ENCODE measurements at regions not wholly inside any gene's neighbourhood (a gene's known extent, or its start where the extent isn't known, plus 50 kb on each side); places are given as distances from the start of the nearest gene placed in this dataset.
A peak's percentile ranks its signal among the peaks of the same experiment; 100 is the strongest.

DNA sequence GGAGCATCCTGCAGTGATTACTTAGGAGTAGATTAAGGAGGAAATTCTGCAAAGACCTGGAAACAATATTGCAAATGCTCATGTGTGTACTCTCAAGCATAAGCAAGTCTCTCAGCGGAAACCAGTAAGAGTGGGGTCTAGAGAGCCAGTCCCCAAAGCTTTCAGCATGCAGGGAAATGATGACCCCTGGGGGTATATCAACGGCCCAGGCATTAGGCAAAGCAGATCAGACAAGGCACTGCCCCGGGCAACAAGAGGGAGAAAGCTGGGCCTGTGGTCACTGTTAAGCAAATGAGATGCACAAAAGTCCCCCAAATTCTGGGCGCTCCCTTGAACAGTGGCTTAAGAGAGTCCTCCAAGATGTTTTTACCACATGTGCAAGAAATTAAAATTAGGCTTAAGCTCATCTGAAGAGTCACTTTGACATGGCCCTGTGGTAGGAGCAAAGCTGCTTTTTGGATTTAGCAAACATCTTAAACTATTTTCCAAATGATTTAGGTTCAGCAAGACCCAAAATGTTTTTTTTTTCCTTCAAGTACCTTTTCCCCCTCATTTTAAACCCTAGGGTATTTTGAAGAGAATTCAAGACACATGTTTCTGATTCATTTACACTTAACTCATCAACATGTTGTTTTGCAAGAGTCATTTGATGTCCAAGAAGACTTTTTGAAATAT, 457.1 kb upstream of the TBX3 start:
- TF ChIP-seq, protein P1, sequence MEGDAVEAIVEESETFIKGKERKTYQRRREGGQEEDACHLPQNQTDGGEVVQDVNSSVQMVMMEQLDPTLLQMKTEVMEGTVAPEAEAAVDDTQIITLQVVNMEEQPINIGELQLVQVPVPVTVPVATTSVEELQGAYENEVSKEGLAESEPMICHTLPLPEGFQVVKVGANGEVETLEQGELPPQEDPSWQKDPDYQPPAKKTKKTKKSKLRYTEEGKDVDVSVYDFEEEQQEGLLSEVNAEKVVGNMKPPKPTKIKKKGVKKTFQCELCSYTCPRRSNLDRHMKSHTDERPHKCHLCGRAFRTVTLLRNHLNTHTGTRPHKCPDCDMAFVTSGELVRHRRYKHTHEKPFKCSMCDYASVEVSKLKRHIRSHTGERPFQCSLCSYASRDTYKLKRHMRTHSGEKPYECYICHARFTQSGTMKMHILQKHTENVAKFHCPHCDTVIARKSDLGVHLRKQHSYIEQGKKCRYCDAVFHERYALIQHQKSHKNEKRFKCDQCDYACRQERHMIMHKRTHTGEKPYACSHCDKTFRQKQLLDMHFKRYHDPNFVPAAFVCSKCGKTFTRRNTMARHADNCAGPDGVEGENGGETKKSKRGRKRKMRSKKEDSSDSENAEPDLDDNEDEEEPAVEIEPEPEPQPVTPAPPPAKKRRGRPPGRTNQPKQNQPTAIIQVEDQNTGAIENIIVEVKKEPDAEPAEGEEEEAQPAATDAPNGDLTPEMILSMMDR (IDR thresholded peaks at IDR 0.05; ENCODE audit: low read length, missing control alignments), result no peak
- no peak overlapping the region for H3K4me3 ChIP-seq (replicated peaks; ENCODE audit: low read depth, low read length)
- DNase-seq (ENCODE audit: low read depth), result no peak

DNA sequence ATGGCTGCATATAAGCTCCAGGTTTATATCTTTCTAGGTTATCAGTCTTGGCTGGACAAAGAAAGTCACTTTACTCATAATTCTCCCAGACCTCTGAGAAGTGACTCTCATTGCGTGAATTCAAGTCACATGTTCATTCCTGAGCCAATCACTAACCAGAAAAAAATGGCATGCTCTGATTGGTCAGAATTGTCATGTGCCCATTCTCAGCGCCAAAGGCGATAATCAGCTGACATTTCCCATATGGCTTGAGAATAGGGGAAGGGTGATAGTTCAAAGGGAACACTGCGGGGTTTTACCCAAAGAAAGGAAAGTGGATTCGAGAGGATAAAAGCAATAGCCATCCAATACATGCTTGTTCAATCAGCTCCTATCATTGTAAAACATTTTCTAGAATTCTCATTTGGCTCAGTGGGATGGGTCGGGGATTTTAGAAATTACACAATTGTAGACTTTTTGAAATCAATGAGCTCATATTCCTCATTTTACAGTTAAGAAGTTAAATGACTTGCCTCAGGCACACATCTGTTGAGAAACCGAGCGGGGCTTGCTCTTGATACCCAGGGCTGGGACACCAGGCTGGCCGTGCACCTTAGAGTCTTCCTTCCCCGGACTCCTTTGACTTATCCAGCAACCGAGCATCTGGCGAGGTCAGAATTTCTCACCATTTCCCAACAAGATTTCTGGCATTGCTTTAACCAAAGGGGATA, 454.0 kb upstream of the TBX3 start:
- no peak for DNase-seq (ENCODE audit: low read depth)

DNA sequence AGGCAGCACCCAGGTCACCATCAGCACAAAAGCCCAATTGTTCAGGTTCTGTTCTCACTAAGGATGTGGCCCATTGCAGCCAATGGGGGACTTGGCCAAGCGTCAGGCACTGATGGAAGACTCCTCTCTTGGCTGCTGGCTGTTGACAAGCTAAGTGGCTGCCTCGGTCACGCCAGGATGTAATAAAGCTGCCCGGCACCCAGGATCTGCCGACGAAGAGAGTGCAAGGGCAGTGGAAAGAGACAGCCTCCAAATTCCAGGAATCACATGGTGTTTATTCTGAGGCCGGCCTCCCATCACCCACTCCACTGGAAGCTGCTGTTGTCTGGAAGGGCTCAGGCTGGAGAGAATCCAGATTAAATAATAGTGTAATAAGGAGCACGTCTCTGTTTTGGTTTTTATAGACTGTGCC, 451.8 kb upstream of the TBX3 start:
- TF ChIP-seq, protein P1 (IDR thresholded peaks at IDR 0.05; ENCODE audit: low read length, missing control alignments), result no peak
- H3K4me3 ChIP-seq (replicated peaks; ENCODE audit: low read depth, low read length), result no peak overlapping the region
- peak; percentile 90 for DNase-seq (ENCODE audit: low read depth)

More for the DNA sequence above, 454.0 kb upstream of the TBX3 start:
- TF ChIP-seq, protein P1 (IDR thresholded peaks at IDR 0.05; ENCODE audit: low read length, missing control alignments), result no peak
- H3K4me3 ChIP-seq (replicated peaks; ENCODE audit: low read depth, low read length), result no peak overlapping the region

DNA sequence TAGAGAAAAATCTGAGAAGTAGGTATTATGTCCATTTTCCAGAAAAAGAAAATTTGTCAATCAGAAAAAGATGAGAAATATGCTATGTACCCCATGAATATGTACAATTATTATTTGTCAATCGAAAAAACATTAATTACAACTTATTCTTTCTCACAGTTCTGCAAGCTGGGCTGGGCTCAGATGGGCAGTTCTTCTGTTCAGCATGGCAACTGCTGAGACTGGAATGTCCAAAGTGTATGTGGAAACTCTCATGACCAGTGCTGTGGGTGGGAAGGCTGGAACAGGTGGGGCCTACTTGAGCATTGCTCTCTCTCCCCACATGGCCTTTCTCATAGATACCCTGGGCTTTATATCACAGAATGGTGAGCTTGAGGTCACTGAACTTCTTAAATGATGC, 450.3 kb upstream of the TBX3 start:
- DNase-seq (ENCODE audit: low read depth), result no peak
- H3K4me3 ChIP-seq (replicated peaks; ENCODE audit: low read depth, low read length), result no peak overlapping the region
- TF ChIP-seq, protein P1 (IDR thresholded peaks at IDR 0.05; ENCODE audit: low read length, missing control alignments), result no peak

DNA sequence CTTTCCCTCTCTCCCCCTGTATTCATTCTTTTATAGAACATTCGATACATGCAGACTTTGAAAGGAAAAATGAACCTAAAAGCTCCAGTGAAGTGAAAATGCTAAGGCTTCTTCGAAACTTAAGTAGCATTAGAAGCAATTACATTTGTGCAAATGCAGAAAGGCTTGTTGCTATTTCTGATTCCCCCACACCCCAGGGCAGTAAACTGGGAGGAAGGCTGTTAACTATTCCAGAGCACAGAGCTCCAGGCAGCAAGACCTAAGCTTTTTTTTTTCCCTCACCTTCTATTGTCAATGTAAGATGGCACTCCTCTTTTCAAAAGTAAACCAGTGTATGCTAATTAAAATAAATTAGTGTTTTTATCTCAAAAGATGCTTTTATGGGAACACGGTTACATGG, 448.9 kb upstream of the TBX3 start:
- DNase-seq (ENCODE audit: low read depth), result no peak
- TF ChIP-seq, protein P1 (IDR thresholded peaks at IDR 0.05; ENCODE audit: low read length, missing control alignments), result no peak
- H3K4me3 ChIP-seq (replicated peaks; ENCODE audit: low read depth, low read length), result no peak overlapping the region

DNA sequence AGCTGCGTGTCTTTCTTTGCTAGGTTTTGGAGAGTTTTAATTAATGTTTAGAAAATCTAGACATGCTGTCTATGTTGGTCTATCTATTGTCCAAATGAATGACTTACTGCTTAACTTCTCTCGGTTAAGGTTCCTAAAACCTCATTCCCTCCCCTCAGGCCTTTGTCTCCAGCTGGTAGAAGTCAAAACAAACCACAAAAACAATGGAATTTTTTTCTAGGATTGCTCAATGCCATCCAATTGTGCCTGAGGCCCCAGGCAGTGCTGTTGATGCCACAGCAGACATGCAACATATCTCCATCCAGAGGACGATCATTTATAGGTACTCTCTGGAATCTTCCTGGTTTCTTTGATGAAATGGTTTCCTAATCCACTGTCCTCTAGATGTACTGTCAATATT, 448.2 kb upstream of the TBX3 start:
- H3K4me3 ChIP-seq (replicated peaks; ENCODE audit: low read depth, low read length), result no peak overlapping the region
- TF ChIP-seq, protein P1 (IDR thresholded peaks at IDR 0.05; ENCODE audit: low read length, missing control alignments), result no peak
- DNase-seq (ENCODE audit: low read depth), result peak; percentile 90
